Activated T-cell treated with anti-CD3 and anti-CD28 coated beads, Interleukin-2, amount 50 U/mL, for 24 hours (primary cell): ENCODE measurements at regions not wholly inside any gene's neighbourhood (a gene's known extent, or its start where the extent isn't known, plus 50 kb on each side); places are given as distances from the start of the nearest gene placed in this dataset.

Experiments
- DNase-seq: peaks from one replicate; pipeline ENCODE4 v3.0.0-alpha.2; 2020
- H3K27ac Mint-ChIP-seq: 2 replicates; pipeline ENCODE4 v1.8.0; 2020; ENCODE audit warnings: mild to moderate bottlenecking, mixed read lengths
- H3K27me3 Mint-ChIP-seq: 2 replicates; pipeline ENCODE4 v1.8.0; 2020; ENCODE audit warnings: mixed read lengths
- H3K36me3 Mint-ChIP-seq: 2 replicates; pipeline ENCODE4 v1.8.0; 2020; ENCODE audit warnings: low read depth, mixed read lengths
- H3K4me1 Mint-ChIP-seq: 2 replicates; pipeline ENCODE4 v1.8.0; 2020; ENCODE audit warnings: low read depth, mixed read lengths
- H3K4me3 Mint-ChIP-seq: 2 replicates; pipeline ENCODE4 v1.8.0; 2020; ENCODE audit warnings: mild to moderate bottlenecking, moderate library complexity, mixed read lengths
- H3K9me3 Mint-ChIP-seq: 2 replicates; pipeline ENCODE4 v1.8.0; 2020; ENCODE audit warnings: mixed read lengths

GRCh38 chr13:89270736-89271135, 1599.6 kb downstream of the SLITRK5 start:
- H3K27me3 Mint-ChIP-seq, result no peaks in the 10 kb centered on the region
- H3K36me3 Mint-ChIP-seq, result no peaks in the 10 kb centered on the region
- peaks cover 2% of the 10 kb centered on the region for H3K9me3 Mint-ChIP-seq
- no peak for DNase-seq
- no peak overlapping the region for H3K4me3 Mint-ChIP-seq
- H3K4me1 Mint-ChIP-seq, result no peaks in the 10 kb centered on the region
- H3K27ac Mint-ChIP-seq, result no peak overlapping the region

- no peak overlapping the region for H3K27ac Mint-ChIP-seq
- no peak for DNase-seq
- no peaks in the 10 kb centered on the region for H3K4me1 Mint-ChIP-seq
- H3K4me3 Mint-ChIP-seq, result no peak overlapping the region
- H3K9me3 Mint-ChIP-seq, result peaks cover 10% of the 10 kb centered on the region
- H3K36me3 Mint-ChIP-seq, result no peaks in the 10 kb centered on the region
- no peaks in the 10 kb centered on the region for H3K27me3 Mint-ChIP-seq
These were observed 1608.2 kb downstream of the SLITRK5 start for GRCh38 chr13:89279374-89279773.

DNA sequence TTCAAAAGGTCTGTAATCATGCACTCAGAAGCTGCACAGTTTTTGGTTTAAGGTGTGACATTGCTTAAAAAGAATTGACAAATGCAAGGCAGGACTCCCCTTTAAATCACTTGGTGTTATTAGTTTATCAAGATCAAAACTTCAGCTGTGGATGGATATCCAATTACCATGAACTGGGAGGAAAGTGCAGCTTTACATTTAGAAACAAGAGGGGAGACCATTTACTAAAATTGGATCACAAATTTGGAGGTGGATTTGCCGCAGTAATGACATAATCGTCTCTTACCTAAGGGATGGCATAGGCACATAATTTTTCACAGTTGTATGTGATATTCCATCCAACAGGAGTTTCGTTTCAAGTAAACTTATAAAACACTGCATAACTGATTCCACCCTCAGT, 1610.2 kb downstream of the SLITRK5 start:
- no peaks in the 10 kb centered on the region for H3K4me1 Mint-ChIP-seq
- H3K27ac Mint-ChIP-seq, result no peak overlapping the region
- peaks cover 12% of the 10 kb centered on the region for H3K9me3 Mint-ChIP-seq
- no peak overlapping the region for H3K4me3 Mint-ChIP-seq
- DNase-seq, result no peak
- H3K27me3 Mint-ChIP-seq, result no peaks in the 10 kb centered on the region
- no peaks in the 10 kb centered on the region for H3K36me3 Mint-ChIP-seq

GRCh38 chr13:89282241-89282640, 1611.1 kb downstream of the SLITRK5 start:
- Mint-ChIP-seq H3K9me3 (peaks cover 12% of the 10 kb centered on the region), H3K27ac (no peak overlapping the region), H3K36me3 (no peaks in the 10 kb centered on the region), H3K27me3 (no peaks in the 10 kb centered on the region), H3K4me1 (no peaks in the 10 kb centered on the region), H3K4me3 (no peak overlapping the region)
- DNase-seq, result no peak

- Mint-ChIP-seq H3K9me3 (peaks cover 11% of the 10 kb centered on the region), H3K4me3 (no peak overlapping the region), H3K4me1 (no peaks in the 10 kb centered on the region), H3K27me3 (no peaks in the 10 kb centered on the region), H3K27ac (no peak overlapping the region), H3K36me3 (no peaks in the 10 kb centered on the region)
- no peak for DNase-seq
These were observed 1616.2 kb downstream of the SLITRK5 start for GRCh38 chr13:89287381-89287780.

GRCh38 chr13:89294115-89294867, 1623.1 kb downstream of the SLITRK5 start:
- Mint-ChIP-seq H3K9me3 (peaks cover 10% of the 10 kb centered on the region), H3K4me1 (no peaks in the 10 kb centered on the region), H3K27ac (no peak overlapping the region), H3K4me3 (no peak overlapping the region), H3K36me3 (no peaks in the 10 kb centered on the region), H3K27me3 (no peaks in the 10 kb centered on the region)
- no peak for DNase-seq

GRCh38 chr13:89307278-89307677, 1636.1 kb downstream of the SLITRK5 start:
- Mint-ChIP-seq H3K27me3 (no peaks in the 10 kb centered on the region), H3K4me1 (no peaks in the 10 kb centered on the region), H3K4me3 (no peak overlapping the region), H3K27ac (no peak overlapping the region), H3K36me3 (no peaks in the 10 kb centered on the region), H3K9me3 (no peaks in the 10 kb centered on the region)
- no peak for DNase-seq

DNA sequence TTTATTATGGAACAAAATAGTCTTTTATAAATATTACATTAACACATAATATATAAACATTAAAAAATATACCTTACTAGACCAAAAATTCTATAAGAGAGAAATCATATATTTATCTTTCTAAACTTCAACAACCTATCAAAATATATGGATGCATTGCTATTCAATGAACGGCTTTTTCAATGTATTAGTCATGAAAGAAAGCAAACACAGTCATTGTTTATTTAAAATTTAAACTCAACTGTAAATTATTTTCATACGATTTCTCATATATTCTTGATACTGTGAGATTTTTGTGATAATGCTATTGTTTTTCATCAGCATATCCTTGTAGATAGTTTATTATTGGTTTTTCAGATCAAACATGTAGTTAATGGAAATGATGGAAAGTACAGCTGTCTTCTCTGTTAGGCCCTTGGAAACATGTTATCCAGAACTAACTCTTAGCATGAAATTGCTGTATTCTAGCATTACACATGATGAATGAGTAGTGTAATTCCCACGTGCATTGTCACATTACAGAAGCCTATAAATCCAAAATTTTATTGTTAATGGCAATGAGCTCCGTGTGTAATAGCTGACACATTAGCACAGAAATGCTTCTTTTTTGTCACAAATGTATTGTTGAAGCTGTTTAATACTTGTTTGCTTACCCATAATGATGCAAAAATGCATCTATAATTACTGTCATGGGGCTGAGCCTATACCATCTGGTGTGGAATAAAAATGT, 1639.9 kb downstream of the SLITRK5 start:
- DNase-seq, result no peak
- Mint-ChIP-seq H3K36me3 (no peaks in the 10 kb centered on the region), H3K27me3 (no peaks in the 10 kb centered on the region), H3K9me3 (peaks cover 2% of the 10 kb centered on the region), H3K27ac (no peak overlapping the region), H3K4me1 (no peaks in the 10 kb centered on the region), H3K4me3 (no peak overlapping the region)

DNA sequence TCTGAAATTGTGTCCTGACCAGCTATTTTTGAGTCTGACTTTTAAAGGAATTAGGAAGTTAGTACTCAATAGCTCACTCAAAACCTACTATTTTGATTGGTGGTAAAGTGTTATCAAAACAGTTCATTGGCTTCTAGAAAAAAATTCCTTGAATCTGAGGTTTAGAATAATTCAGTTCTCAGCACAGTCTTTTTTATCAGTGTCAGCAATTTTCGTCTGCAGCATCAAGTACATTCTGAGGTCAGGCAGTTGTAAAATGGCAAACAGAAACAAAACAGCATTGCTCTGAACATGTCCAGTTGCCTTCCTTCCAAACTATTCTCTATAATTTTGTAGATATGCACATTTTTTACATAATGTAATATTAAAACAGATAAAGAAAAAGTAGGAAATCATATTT, 1644.1 kb downstream of the SLITRK5 start:
- DNase-seq, result no peak
- no peak overlapping the region for H3K27ac Mint-ChIP-seq
- no peak overlapping the region for H3K4me3 Mint-ChIP-seq
- H3K9me3 Mint-ChIP-seq, result peaks cover 4% of the 10 kb centered on the region
- no peaks in the 10 kb centered on the region for H3K4me1 Mint-ChIP-seq
- H3K36me3 Mint-ChIP-seq, result no peaks in the 10 kb centered on the region
- H3K27me3 Mint-ChIP-seq, result no peaks in the 10 kb centered on the region

GRCh38 chr13:89322466-89322865, 1651.3 kb downstream of the SLITRK5 start:
- Mint-ChIP-seq H3K36me3 (no peaks in the 10 kb centered on the region), H3K4me1 (peaks cover 2% of the 10 kb centered on the region), H3K9me3 (peaks cover 4% of the 10 kb centered on the region), H3K27ac (no peak overlapping the region), H3K27me3 (no peaks in the 10 kb centered on the region), H3K4me3 (no peak overlapping the region)
- no peak for DNase-seq

GRCh38 chr13:89324582-89324981, 1653.4 kb downstream of the SLITRK5 start:
- DNase-seq, result no peak
- no peaks in the 10 kb centered on the region for H3K36me3 Mint-ChIP-seq
- no peak overlapping the region for H3K27ac Mint-ChIP-seq
- no peak overlapping the region for H3K4me3 Mint-ChIP-seq
- no peaks in the 10 kb centered on the region for H3K27me3 Mint-ChIP-seq
- H3K9me3 Mint-ChIP-seq, result peaks cover 9% of the 10 kb centered on the region
- peaks cover 2% of the 10 kb centered on the region for H3K4me1 Mint-ChIP-seq

DNA sequence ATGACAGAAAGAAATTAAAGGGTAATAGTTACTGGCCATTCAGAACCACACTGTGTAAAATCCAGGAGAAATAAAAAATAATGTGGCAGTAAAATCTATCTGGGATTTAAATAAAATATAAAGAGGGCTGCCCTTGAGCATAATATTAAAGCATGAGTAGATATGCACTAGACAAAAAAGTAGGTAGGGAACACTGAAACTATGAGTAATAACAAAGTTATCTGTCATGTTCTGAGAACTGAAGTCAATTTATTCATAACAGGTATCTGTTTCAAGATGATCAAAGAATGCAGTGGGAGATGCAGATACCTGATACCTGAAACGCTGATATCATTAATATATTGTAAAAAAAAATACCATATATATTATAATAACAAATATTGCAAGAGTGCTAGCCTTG, 1672.0 kb downstream of the SLITRK5 start:
- DNase-seq, result no peak
- H3K9me3 Mint-ChIP-seq, result peaks cover under 1% of the 10 kb centered on the region
- no peaks in the 10 kb centered on the region for H3K4me1 Mint-ChIP-seq
- H3K27ac Mint-ChIP-seq, result no peak overlapping the region
- no peaks in the 10 kb centered on the region for H3K27me3 Mint-ChIP-seq
- no peaks in the 10 kb centered on the region for H3K36me3 Mint-ChIP-seq
- no peak overlapping the region for H3K4me3 Mint-ChIP-seq

DNA sequence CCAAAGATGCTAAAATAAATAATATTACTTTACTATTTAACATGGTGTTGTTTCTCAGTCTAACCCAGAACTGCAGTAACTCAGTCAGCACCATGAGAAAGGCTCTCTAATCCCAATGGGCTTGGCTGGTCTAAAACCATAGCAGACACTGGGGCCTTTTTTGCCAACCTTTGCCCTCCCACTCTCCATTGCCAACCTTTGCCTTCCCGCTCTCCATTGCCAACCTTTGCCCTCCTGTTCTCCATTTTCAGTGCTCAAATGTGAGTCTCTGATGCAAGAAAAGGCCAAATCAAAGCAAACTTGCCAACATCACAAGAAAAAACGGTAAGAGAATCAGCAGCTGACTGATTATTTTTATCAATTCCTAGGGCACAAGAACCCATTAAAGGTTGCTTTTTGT, 1681.2 kb downstream of the SLITRK5 start:
- peaks cover 3% of the 10 kb centered on the region for H3K9me3 Mint-ChIP-seq
- H3K27me3 Mint-ChIP-seq, result no peaks in the 10 kb centered on the region
- H3K36me3 Mint-ChIP-seq, result no peaks in the 10 kb centered on the region
- no peak overlapping the region for H3K4me3 Mint-ChIP-seq
- no peak overlapping the region for H3K27ac Mint-ChIP-seq
- H3K4me1 Mint-ChIP-seq, result no peaks in the 10 kb centered on the region
- no peak for DNase-seq

- no peaks in the 10 kb centered on the region for H3K27me3 Mint-ChIP-seq
- no peak overlapping the region for H3K4me3 Mint-ChIP-seq
- H3K27ac Mint-ChIP-seq, result no peak overlapping the region
- H3K9me3 Mint-ChIP-seq, result peaks cover 3% of the 10 kb centered on the region
- H3K4me1 Mint-ChIP-seq, result no peaks in the 10 kb centered on the region
- no peaks in the 10 kb centered on the region for H3K36me3 Mint-ChIP-seq
- no peak for DNase-seq
These were observed 1690.7 kb downstream of the SLITRK5 start for GRCh38 chr13:89361909-89362308.

- no peaks in the 10 kb centered on the region for H3K36me3 Mint-ChIP-seq
- H3K4me3 Mint-ChIP-seq, result no peak overlapping the region
- H3K27me3 Mint-ChIP-seq, result no peaks in the 10 kb centered on the region
- no peak for DNase-seq
- no peaks in the 10 kb centered on the region for H3K4me1 Mint-ChIP-seq
- no peak overlapping the region for H3K27ac Mint-ChIP-seq
- peaks cover 3% of the 10 kb centered on the region for H3K9me3 Mint-ChIP-seq
These were observed 1692.0 kb downstream of the SLITRK5 start for GRCh38 chr13:89363144-89363543.
